ENCODE measurements at regions not wholly inside any gene's neighbourhood (a gene's known extent, or its start where the extent isn't known, plus 50 kb on each side); places are given as distances from the start of the nearest gene placed in this dataset.

- TF ChIP-seq, protein P1, sequence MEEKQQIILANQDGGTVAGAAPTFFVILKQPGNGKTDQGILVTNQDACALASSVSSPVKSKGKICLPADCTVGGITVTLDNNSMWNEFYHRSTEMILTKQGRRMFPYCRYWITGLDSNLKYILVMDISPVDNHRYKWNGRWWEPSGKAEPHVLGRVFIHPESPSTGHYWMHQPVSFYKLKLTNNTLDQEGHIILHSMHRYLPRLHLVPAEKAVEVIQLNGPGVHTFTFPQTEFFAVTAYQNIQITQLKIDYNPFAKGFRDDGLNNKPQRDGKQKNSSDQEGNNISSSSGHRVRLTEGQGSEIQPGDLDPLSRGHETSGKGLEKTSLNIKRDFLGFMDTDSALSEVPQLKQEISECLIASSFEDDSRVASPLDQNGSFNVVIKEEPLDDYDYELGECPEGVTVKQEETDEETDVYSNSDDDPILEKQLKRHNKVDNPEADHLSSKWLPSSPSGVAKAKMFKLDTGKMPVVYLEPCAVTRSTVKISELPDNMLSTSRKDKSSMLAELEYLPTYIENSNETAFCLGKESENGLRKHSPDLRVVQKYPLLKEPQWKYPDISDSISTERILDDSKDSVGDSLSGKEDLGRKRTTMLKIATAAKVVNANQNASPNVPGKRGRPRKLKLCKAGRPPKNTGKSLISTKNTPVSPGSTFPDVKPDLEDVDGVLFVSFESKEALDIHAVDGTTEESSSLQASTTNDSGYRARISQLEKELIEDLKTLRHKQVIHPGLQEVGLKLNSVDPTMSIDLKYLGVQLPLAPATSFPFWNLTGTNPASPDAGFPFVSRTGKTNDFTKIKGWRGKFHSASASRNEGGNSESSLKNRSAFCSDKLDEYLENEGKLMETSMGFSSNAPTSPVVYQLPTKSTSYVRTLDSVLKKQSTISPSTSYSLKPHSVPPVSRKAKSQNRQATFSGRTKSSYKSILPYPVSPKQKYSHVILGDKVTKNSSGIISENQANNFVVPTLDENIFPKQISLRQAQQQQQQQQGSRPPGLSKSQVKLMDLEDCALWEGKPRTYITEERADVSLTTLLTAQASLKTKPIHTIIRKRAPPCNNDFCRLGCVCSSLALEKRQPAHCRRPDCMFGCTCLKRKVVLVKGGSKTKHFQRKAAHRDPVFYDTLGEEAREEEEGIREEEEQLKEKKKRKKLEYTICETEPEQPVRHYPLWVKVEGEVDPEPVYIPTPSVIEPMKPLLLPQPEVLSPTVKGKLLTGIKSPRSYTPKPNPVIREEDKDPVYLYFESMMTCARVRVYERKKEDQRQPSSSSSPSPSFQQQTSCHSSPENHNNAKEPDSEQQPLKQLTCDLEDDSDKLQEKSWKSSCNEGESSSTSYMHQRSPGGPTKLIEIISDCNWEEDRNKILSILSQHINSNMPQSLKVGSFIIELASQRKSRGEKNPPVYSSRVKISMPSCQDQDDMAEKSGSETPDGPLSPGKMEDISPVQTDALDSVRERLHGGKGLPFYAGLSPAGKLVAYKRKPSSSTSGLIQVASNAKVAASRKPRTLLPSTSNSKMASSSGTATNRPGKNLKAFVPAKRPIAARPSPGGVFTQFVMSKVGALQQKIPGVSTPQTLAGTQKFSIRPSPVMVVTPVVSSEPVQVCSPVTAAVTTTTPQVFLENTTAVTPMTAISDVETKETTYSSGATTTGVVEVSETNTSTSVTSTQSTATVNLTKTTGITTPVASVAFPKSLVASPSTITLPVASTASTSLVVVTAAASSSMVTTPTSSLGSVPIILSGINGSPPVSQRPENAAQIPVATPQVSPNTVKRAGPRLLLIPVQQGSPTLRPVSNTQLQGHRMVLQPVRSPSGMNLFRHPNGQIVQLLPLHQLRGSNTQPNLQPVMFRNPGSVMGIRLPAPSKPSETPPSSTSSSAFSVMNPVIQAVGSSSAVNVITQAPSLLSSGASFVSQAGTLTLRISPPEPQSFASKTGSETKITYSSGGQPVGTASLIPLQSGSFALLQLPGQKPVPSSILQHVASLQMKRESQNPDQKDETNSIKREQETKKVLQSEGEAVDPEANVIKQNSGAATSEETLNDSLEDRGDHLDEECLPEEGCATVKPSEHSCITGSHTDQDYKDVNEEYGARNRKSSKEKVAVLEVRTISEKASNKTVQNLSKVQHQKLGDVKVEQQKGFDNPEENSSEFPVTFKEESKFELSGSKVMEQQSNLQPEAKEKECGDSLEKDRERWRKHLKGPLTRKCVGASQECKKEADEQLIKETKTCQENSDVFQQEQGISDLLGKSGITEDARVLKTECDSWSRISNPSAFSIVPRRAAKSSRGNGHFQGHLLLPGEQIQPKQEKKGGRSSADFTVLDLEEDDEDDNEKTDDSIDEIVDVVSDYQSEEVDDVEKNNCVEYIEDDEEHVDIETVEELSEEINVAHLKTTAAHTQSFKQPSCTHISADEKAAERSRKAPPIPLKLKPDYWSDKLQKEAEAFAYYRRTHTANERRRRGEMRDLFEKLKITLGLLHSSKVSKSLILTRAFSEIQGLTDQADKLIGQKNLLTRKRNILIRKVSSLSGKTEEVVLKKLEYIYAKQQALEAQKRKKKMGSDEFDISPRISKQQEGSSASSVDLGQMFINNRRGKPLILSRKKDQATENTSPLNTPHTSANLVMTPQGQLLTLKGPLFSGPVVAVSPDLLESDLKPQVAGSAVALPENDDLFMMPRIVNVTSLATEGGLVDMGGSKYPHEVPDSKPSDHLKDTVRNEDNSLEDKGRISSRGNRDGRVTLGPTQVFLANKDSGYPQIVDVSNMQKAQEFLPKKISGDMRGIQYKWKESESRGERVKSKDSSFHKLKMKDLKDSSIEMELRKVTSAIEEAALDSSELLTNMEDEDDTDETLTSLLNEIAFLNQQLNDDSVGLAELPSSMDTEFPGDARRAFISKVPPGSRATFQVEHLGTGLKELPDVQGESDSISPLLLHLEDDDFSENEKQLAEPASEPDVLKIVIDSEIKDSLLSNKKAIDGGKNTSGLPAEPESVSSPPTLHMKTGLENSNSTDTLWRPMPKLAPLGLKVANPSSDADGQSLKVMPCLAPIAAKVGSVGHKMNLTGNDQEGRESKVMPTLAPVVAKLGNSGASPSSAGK (IDR thresholded peaks at IDR 0.05) = no peak
- TF ChIP-seq CBFA2T3 (IDR thresholded peaks at IDR 0.05) = no peak
- no peak for TF ChIP-seq RUNX1 (IDR thresholded peaks at IDR 0.05; ENCODE audit: low read depth)
- TF ChIP-seq TAF1 (IDR thresholded peaks at IDR 0.05; ENCODE audit: control insufficient read depth, extremely low read depth, insufficient read depth, low read length, severe bottlenecking) = no peak
- TF ChIP-seq CAMTA2 (CRISPR knock-in tag; conservative IDR thresholded peaks at IDR 0.05) = no peak
- TF ChIP-seq, protein P2, sequence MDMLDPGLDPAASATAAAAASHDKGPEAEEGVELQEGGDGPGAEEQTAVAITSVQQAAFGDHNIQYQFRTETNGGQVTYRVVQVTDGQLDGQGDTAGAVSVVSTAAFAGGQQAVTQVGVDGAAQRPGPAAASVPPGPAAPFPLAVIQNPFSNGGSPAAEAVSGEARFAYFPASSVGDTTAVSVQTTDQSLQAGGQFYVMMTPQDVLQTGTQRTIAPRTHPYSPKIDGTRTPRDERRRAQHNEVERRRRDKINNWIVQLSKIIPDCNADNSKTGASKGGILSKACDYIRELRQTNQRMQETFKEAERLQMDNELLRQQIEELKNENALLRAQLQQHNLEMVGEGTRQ (CRISPR knock-in tag; IDR thresholded peaks at IDR 0.05) = no peak
- no peak for TF ChIP-seq ATF7 (IDR thresholded peaks at IDR 0.05)
Measured at GRCh38 chr9:103537426-103537825, 542.3 kb downstream of the CYLC2 start (continued).
